Erythroblast (primary cell): ENCODE measurements at regions not wholly inside any gene's neighbourhood (a gene's known extent, or its start where the extent isn't known, plus 50 kb on each side); places are given as distances from the start of the nearest gene placed in this dataset.
"Not testable (repeated sequence)": the region's sequence is repeated elsewhere in the genome, so short reads cannot be mapped to it uniquely, and the experiment has no call there.

Experiments
- DNase-seq, 2 experiments: peaks; one replicate each; lab custom pipeline; 2025; lab: John Stamatoyannopoulos, UW
- GATA1 ChIP-seq: IDR thresholded peaks from 2 replicates; pipeline ENCODE4 v1.6.1; 2011; ENCODE audit warnings: low read depth, mild to moderate bottlenecking, control low read depth, low read length, moderate library complexity
- POLR2A ChIP-seq: IDR thresholded peaks from 2 replicates; pipeline ENCODE4 v1.6.1; 2011; ENCODE audit warnings: mild to moderate bottlenecking, low read length

- DNase-seq: no peak
- TF ChIP-seq POLR2A: no peak
- no peak for TF ChIP-seq GATA1
Measured at GRCh38 chr1:232144696-232145230, 485.2 kb downstream of the SIPA1L2 start.

DNA sequence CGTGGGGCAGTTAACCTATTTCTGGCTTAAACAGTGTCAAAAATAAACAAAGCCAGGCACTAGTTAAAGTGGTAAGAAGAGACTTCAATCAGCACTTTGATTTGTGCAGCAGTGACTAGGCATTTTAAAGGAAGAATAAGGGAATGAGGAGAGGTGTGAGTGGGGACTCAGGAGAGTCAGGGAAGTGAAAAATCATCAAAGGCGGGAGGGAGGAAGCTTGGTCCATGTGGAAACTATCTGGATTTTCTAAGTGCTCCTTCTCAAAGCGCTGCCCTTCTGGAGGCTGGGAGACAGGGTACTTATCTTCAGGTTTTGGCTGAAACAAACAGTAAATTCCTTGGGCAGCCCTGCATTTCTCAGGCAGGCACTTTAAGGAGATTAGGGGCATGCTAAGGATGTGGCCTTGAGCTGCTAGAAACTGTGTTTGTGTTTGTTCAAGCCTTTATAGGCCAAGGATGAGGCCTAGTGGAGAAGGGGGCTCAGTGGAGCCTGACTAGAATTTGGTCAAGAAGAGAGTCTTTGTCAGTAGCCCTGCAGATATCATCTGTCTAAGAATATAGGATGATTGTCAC is 486.5 kb downstream of the SIPA1L2 start:
- DNase-seq: no peak

GRCh38 chr1:232142403-232143314 is 487.3 kb downstream of the SIPA1L2 start:
- no peak for TF ChIP-seq POLR2A
- TF ChIP-seq GATA1: no peak
- no peak for DNase-seq

More for the DNA sequence above, 486.5 kb downstream of the SIPA1L2 start:
- no peak for TF ChIP-seq POLR2A
- TF ChIP-seq GATA1: no peak

DNA sequence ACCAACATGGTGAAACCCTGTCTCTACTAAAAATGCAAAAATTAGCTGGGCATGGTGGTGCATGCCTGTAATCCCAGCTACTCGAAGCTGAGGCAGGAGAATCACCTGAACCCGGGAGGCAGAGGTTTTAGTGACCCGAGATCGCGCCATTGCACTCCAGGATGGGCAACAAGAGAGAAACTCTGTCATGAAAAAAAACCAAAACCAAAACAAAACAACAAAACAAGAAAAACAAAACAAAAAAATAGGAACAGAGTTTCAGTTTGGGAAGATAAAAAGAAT is 488.8 kb downstream of the SIPA1L2 start:
- DNase-seq: not testable (repeated sequence)

DNA sequence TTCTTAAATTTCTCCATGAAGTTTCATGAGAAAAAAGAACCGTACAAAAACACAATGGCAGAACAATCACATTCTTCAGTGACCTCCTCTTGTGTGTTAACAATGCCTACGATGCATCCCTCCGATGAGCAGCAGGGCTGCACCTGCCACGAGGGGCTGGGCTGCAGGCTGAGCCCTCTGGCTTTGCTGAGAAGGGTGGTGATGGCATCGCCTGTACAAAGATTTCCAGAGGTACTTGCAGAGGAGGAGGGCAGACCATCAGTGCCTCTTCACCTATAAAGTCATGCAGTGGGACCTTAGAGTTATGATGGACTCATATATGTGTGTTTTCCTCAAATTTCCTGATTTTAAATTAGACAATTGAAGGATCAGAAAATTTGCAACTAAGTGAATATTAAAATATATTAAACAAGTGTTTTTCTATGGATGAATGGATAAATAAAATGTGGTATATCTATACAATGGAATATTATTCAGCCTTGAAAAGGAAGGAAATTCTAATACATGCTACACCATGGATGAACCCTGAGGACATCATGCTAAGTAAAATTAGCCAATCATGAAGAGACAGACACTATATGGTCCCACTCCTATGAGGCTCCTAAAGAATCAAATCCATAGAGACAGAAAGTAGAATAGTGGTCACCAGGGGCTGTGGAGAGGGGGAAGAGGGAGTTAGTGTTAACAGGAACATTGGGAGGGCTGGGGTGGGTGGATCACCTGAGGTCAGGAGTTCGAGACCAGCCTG is 489.3 kb downstream of the SIPA1L2 start:
- no peak for TF ChIP-seq GATA1
- TF ChIP-seq POLR2A: no peak

GRCh38 chr1:232139444-232139843 is 490.5 kb downstream of the SIPA1L2 start:
- no peak for TF ChIP-seq GATA1
- TF ChIP-seq POLR2A: no peak
- no peak for DNase-seq

More for the DNA sequence above, 489.3 kb downstream of the SIPA1L2 start:
- DNase-seq: no peak

DNA sequence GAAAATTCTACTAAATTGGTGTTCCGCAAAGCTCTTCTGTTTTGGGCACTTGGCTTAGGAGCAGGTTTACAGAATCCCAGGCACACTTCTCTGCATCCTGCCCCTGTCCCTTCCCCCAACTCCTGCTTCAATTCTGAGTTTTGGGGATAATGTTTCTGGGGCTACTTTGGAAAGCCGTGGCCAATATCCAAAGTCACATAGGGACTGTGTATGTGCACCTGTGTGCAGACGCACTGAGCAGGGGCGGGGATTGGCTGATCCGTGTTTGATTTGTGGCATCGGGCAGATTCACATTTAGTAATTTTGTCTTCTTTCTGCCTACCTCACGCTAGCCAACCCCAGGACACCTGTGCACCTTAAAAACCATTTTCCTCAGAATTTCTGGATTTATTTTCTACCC is 491.9 kb downstream of the SIPA1L2 start:
- DNase-seq: no peak
- TF ChIP-seq POLR2A (no peak), GATA1 (no peak)

GRCh38 chr1:232137066-232137465 is 492.9 kb downstream of the SIPA1L2 start:
- TF ChIP-seq POLR2A (no peak), GATA1 (no peak)
- no peak for DNase-seq

DNA sequence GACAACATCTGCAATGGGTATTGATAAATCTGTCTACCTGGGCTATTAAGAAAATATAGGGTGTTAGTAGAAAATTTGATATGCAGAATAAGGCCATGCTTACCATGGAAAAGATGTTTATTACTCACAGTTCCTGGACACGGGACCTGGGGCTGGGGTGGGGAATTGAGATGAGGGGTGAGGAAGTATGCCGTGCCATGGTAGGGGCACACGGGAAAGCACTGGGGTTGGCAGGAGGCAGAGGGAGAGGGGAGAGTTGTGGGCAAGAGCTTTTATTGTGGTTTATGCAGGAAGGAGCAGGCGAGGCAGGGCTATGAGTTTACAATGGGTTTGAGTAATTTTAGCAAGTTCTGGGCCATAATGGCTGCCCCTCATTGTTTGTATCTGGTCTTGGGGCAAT is 493.8 kb downstream of the SIPA1L2 start:
- DNase-seq: no peak
- TF ChIP-seq POLR2A: no peak
- TF ChIP-seq GATA1: no peak

GRCh38 chr1:232134365-232134764 is 495.6 kb downstream of the SIPA1L2 start:
- no peak for DNase-seq
- TF ChIP-seq POLR2A (no peak), GATA1 (no peak)

DNA sequence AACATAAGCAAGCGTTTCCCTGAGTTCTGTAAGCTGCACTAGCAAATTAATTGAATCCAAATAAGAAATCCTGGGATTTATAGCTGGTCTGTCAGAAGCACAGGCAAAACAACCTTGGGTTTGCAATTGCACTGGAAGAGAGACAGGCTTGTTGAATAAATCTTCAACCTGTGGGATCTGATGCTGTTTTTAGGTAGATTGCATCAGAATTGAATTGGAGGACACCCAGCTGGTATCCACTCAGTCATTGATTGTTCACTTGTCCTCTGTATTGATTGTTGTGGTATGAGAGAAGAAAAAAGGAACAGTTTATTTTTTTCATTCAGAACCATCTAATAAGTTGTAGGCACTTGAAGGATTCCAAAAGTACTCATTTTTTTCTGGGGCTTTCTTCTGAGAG is 497.4 kb downstream of the SIPA1L2 start:
- no peak for TF ChIP-seq GATA1
- no peak for TF ChIP-seq POLR2A
- no peak for DNase-seq

DNA sequence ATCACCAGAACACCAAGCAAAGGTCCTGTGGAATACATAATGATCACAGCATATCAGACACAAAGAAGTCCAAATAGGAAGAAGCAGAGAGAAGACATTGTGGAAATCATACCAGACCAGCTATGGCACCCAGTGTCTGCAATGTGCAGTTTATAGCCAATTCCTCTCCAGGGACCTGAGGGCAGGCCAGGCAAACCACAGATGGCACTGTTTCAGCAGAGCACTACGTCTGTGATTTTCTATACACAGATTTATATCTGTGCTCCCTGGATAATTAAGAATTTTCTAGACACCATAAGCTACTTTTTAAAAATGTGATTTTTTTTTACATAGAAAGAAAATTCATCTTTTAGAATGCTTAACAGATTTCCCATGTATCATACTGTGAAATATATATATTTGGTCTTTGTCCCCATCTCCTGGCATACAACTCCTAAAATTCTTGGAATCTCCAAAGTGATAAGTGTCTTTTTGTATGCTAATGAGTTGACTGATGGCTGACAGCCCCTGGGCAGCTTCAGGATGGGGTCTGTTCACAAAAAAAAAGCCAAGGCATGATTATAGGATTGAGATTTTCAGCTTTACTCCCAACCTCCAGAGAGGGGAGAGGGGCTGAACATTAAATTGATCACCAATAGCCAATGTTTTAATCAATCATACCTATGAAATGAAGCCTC is 498.1 kb downstream of the SIPA1L2 start:
- TF ChIP-seq POLR2A: no peak
- TF ChIP-seq GATA1: no peak
- DNase-seq: no peak

- no peak for DNase-seq
- TF ChIP-seq GATA1: no peak
- no peak for TF ChIP-seq POLR2A
Measured at GRCh38 chr1:232130815-232131480, 499.0 kb downstream of the SIPA1L2 start.
